OCI-LY3 (cell line): ENCODE measurements at regions not wholly inside any gene's neighbourhood (a gene's known extent, or its start where the extent isn't known, plus 50 kb on each side); places are given as distances from the start of the nearest gene placed in this dataset.

Experiments
- H2AFZ ChIP-seq: fragments of 200-600, 300-600 bp; shearing (Covaris generic); 2 replicates; pipeline ENCODE4 v1.6.0; 2014; ENCODE audit warnings: antibody characterized with exemption, low read depth, low read length
- H3K27ac ChIP-seq: fragments of 200-600, 300-600 bp; sonication (generic); 2 replicates; pipeline ENCODE4 v1.5.1; 2014; ENCODE audit warnings: mild to moderate bottlenecking, low read length, moderate library complexity, mixed read lengths
- H3K27me3 ChIP-seq: fragments of 200-600, 300-600 bp; sonication (generic); 2 replicates; pipeline ENCODE4 v1.6.1; 2014; ENCODE audit warnings: low read depth, low read length, mixed read lengths
- H3K36me3 ChIP-seq: fragments of 200-600, 300-600 bp; sonication (generic); replicated peaks from 2 replicates; pipeline ENCODE3; 2014; ENCODE audit warnings: low read depth, low read length, mixed read lengths
- H3K4me1 ChIP-seq: fragments of 300-600, 200-600 bp; sonication (generic); 2 replicates; pipeline ENCODE4 v1.6.1; 2014; ENCODE audit warnings: low read length, mixed read lengths
- H3K4me2 ChIP-seq: fragments of 200-600, 300-600 bp; sonication (generic); 2 replicates; pipeline ENCODE4 v1.6.1; 2014; ENCODE audit warnings: low read length, mixed read lengths
- H3K4me3 ChIP-seq: fragments of 300-600, 200-600 bp; sonication (generic); 2 replicates; pipeline ENCODE4 v1.5.1; 2014; ENCODE audit warnings: antibody characterized with exemption, mild to moderate bottlenecking, low read length, moderate library complexity
- H3K79me2 ChIP-seq: fragments of 300-600, 200-600 bp; shearing (Covaris generic); 2 replicates; pipeline ENCODE4 v1.6.1; 2014; ENCODE audit warnings: mild to moderate bottlenecking, low read length, mixed read lengths
- H3K9ac ChIP-seq: fragments of 300-600, 200-600 bp; shearing (Covaris generic); 2 replicates; pipeline ENCODE4 v1.6.0; 2014; ENCODE audit warnings: mild to moderate bottlenecking, low read length, moderate library complexity
- H3K9me3 ChIP-seq: fragments of 200-600, 300-600 bp; shearing (Covaris generic); 2 replicates; pipeline ENCODE4 v1.6.1; 2014; ENCODE audit warnings: low read length, mixed read lengths; ENCODE audit not compliant: insufficient read depth
- H4K20me1 ChIP-seq: fragments of 200-600, 300-600 bp; sonication (generic); 2 replicates; pipeline ENCODE4 v1.6.1; 2016; ENCODE audit warnings: low read length, mixed read lengths; ENCODE audit not compliant: insufficient read depth
- EZH2phosphoT487 ChIP-seq: fragments of 200-600 bp; shearing (Covaris generic); IDR thresholded peaks from 2 replicates; pipeline ENCODE4 v1.6.1; 2018; ENCODE audit warnings: antibody characterized with exemption, mixed run types, low read depth
- TF ChIP-seq, protein P1 (sequence below): fragments of 200-600, 300-600 bp; sonication (generic); IDR thresholded peaks from 2 replicates; pipeline ENCODE4 v1.5.1; 2014; ENCODE audit warnings: antibody characterized with exemption, low read length, low read depth

DNA sequence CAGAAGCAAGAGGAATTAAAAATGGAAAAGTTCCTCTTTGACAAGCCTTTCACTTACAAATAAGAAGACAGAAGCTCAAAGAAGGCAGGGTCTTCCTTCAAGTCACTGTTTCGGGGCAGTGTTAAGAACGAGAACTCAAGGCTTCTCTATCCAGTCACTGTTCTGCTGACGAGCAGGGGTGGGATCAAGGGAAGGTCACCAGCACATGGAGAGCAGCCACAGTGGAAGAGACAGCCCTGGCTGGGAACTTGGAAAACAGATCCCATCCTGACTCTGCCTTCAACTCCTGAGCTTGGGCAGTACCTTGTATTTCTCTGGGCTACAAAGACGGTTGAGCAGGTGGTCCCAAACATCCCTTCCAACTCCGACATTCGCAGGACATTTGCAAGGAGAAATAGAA is 111.5 kb upstream of the LPP start:
- Histone ChIP-seq H2AFZ (no peak overlapping the region), H3K9ac (no peak overlapping the region), H4K20me1 (no peaks in the 10 kb centered on the region), H3K4me2 (no peak overlapping the region), H3K79me2 (no peaks in the 10 kb centered on the region), H3K36me3 (no peaks in the 10 kb centered on the region), H3K4me1 (peaks cover 7% of the 10 kb centered on the region), H3K9me3 (no peaks in the 10 kb centered on the region), H3K27me3 (peaks cover 22% of the 10 kb centered on the region), H3K27ac (no peak overlapping the region), H3K4me3 (no peak overlapping the region)
- TF ChIP-seq, protein P1, sequence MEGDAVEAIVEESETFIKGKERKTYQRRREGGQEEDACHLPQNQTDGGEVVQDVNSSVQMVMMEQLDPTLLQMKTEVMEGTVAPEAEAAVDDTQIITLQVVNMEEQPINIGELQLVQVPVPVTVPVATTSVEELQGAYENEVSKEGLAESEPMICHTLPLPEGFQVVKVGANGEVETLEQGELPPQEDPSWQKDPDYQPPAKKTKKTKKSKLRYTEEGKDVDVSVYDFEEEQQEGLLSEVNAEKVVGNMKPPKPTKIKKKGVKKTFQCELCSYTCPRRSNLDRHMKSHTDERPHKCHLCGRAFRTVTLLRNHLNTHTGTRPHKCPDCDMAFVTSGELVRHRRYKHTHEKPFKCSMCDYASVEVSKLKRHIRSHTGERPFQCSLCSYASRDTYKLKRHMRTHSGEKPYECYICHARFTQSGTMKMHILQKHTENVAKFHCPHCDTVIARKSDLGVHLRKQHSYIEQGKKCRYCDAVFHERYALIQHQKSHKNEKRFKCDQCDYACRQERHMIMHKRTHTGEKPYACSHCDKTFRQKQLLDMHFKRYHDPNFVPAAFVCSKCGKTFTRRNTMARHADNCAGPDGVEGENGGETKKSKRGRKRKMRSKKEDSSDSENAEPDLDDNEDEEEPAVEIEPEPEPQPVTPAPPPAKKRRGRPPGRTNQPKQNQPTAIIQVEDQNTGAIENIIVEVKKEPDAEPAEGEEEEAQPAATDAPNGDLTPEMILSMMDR = no peak
- no peak for TF ChIP-seq EZH2phosphoT487

DNA sequence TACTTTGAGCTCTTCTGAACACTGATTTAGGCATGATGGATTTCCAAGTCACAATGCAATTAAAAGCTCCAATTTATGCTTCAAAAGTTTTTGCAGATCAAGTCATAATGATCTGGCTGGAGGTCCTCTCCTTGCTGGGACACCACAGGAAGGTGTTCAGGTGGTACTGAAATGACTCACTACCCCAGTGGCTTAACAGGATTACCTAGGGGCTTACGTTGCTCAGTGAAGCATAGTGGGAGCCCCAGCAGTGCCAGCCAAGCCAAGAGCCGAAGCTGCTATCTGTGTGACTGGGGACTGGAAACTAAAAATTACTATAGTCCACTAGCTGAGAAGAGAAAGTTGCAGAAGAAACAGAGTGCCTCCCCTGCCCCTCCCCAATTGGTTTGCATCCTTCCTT is 110.1 kb upstream of the LPP start:
- H3K27me3 ChIP-seq = peaks cover 34% of the 10 kb centered on the region
- no peak for TF ChIP-seq EZH2phosphoT487
- TF ChIP-seq, protein P1 = no peak
- H4K20me1 ChIP-seq = no peaks in the 10 kb centered on the region
- peaks cover 7% of the 10 kb centered on the region for H3K4me1 ChIP-seq
- H3K79me2 ChIP-seq = no peaks in the 10 kb centered on the region
- H2AFZ ChIP-seq = no peak overlapping the region
- H3K9ac ChIP-seq = no peak overlapping the region
- H3K36me3 ChIP-seq = no peaks in the 10 kb centered on the region
- no peaks in the 10 kb centered on the region for H3K9me3 ChIP-seq
- no peak overlapping the region for H3K4me2 ChIP-seq
- H3K4me3 ChIP-seq = no peak overlapping the region
- no peak overlapping the region for H3K27ac ChIP-seq

DNA sequence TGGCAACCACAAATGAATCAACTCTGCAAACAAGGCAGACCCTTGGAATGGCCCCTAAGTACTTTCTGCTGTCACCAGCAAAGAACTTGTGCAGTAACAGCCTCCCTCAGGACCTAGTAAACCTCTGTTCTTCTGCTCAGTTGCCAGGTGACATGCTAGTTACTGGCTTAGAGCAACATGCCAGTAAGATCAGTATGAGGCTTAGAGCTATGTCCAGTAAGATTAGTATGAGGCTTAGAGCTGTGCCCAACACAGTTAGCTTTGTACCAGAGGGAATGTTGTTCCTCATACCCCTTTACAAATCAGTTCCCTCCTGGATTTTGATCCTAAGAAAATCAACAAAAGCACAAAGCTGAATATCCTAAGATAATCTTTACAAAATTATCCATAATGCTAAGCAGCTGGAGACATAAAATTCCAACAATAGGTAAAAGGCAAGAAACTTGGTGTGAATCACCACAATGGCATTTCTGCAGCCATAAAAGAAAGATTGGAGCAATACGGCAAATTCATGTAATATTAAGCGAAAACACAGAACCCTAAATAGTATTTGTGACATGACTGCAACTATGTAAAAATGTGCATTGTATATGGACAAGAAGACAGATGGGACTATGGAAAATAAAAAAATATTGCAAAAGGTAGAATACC is 107.3 kb upstream of the LPP start:
- Histone ChIP-seq H3K79me2 (no peaks in the 10 kb centered on the region), H3K9me3 (no peaks in the 10 kb centered on the region), H3K36me3 (no peaks in the 10 kb centered on the region), H3K9ac (no peak overlapping the region), H3K4me2 (no peak overlapping the region), H3K27ac (no peak overlapping the region), H4K20me1 (no peaks in the 10 kb centered on the region), H3K4me3 (no peak overlapping the region), H3K4me1 (peaks cover 7% of the 10 kb centered on the region), H2AFZ (no peak overlapping the region), H3K27me3 (peaks cover 38% of the 10 kb centered on the region)
- no peak for TF ChIP-seq EZH2phosphoT487
- TF ChIP-seq, protein P1 = no peak

DNA sequence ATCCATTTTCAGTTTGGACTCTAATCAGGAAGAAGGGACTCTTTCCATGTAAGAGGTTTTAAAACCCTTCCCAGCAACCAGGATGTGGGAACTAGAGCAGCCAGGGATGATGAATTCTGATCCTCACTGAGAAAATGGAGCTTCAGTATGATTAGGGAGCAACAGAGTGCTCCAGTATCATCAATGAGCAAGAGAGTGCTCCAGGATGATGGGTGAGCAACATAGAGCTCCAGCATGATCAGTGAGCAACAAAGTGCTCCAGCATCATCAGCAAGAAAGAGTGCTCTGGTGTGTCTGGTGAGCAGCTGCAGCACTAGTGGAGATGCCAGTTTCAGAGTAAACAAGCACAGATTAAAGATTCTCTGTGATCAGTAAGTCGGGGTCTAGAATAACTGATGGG is 106.4 kb upstream of the LPP start:
- Histone ChIP-seq H4K20me1 (no peaks in the 10 kb centered on the region), H3K4me1 (peaks cover 7% of the 10 kb centered on the region), H3K9ac (no peak overlapping the region), H3K9me3 (no peaks in the 10 kb centered on the region), H2AFZ (no peak overlapping the region), H3K4me3 (no peak overlapping the region), H3K27ac (no peak overlapping the region), H3K36me3 (no peaks in the 10 kb centered on the region), H3K4me2 (no peak overlapping the region), H3K79me2 (no peaks in the 10 kb centered on the region), H3K27me3 (peaks cover 33% of the 10 kb centered on the region)
- TF ChIP-seq, protein P1 = no peak
- TF ChIP-seq EZH2phosphoT487 = no peak
